DOHH2 (cell line): ENCODE measurements at regions not wholly inside any gene's neighbourhood (a gene's known extent, or its start where the extent isn't known, plus 50 kb on each side); places are given as distances from the start of the nearest gene placed in this dataset.

Source experiments
- EZH2phosphoT487 ChIP-seq: fragments of 200-600 bp; sonication (generic); IDR thresholded peaks from 2 replicates; pipeline ENCODE4 v1.6.1; 2017; ENCODE audit warnings: borderline replicate concordance, mild to moderate bottlenecking, antibody characterized with exemption, low read length, moderate library complexity, mixed read lengths
- TF ChIP-seq, protein P1 (sequence below): fragments of 200-600 bp; sonication (generic); IDR thresholded peaks from one replicate; pipeline ENCODE4 v1.5.1; 2014; ENCODE audit warnings: antibody characterized with exemption, mild to moderate bottlenecking, low read depth, low read length; ENCODE audit not compliant: poor library complexity, severe bottlenecking

- TF ChIP-seq, protein P1, sequence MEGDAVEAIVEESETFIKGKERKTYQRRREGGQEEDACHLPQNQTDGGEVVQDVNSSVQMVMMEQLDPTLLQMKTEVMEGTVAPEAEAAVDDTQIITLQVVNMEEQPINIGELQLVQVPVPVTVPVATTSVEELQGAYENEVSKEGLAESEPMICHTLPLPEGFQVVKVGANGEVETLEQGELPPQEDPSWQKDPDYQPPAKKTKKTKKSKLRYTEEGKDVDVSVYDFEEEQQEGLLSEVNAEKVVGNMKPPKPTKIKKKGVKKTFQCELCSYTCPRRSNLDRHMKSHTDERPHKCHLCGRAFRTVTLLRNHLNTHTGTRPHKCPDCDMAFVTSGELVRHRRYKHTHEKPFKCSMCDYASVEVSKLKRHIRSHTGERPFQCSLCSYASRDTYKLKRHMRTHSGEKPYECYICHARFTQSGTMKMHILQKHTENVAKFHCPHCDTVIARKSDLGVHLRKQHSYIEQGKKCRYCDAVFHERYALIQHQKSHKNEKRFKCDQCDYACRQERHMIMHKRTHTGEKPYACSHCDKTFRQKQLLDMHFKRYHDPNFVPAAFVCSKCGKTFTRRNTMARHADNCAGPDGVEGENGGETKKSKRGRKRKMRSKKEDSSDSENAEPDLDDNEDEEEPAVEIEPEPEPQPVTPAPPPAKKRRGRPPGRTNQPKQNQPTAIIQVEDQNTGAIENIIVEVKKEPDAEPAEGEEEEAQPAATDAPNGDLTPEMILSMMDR: no peak
- no peak for TF ChIP-seq EZH2phosphoT487
These were observed 123.0 kb downstream of the CBLN4 start for GRCh38 chr20:55882286-55882685.
